Muscle of leg (tissue), 3 donors: ENCODE measurements at regions not wholly inside any gene's neighbourhood (a gene's known extent, or its start where the extent isn't known, plus 50 kb on each side); places are given as distances from the start of the nearest gene placed in this dataset.

Experiments used
- DNase-seq: peaks from one replicate; pipeline ENCODE4 v3.0.0; 2013
- H3K27ac ChIP-seq: one replicate; pipeline ENCODE4 v1.5.1; 2013; ENCODE audit warnings: mild to moderate bottlenecking, low read length, control low read depth
- H3K27me3 ChIP-seq: one replicate; pipeline ENCODE4 v1.6.1; 2013; ENCODE audit warnings: low read length; ENCODE audit not compliant: control insufficient read depth, insufficient read depth
- H3K36me3 ChIP-seq: one replicate; pipeline ENCODE4 v1.6.1; 2013; ENCODE audit warnings: low read length; ENCODE audit not compliant: control insufficient read depth, insufficient read depth
- H3K4me1 ChIP-seq: one replicate; pipeline ENCODE4 v1.6.1; 2013; ENCODE audit warnings: low read length; ENCODE audit not compliant: control insufficient read depth, insufficient read depth
- H3K4me3 ChIP-seq: one replicate; pipeline ENCODE4 v1.5.1; 2013; ENCODE audit warnings: low read length, control low read depth
- H3K9me3 ChIP-seq: replicated peaks from 2 replicates; pipeline ENCODE4 v1.6.1; 2013; ENCODE audit warnings: low read depth, low read length; ENCODE audit not compliant: control insufficient read depth
- WGBS: methylation state at CpG from one replicate; pipeline ENCODE4 v1.1.5; 2013; ENCODE audit warnings: missing lambda C conversion rate; ENCODE audit not compliant: insufficient coverage; 5-methylcytosine and 5-hydroxymethylcytosine counted together

DNA sequence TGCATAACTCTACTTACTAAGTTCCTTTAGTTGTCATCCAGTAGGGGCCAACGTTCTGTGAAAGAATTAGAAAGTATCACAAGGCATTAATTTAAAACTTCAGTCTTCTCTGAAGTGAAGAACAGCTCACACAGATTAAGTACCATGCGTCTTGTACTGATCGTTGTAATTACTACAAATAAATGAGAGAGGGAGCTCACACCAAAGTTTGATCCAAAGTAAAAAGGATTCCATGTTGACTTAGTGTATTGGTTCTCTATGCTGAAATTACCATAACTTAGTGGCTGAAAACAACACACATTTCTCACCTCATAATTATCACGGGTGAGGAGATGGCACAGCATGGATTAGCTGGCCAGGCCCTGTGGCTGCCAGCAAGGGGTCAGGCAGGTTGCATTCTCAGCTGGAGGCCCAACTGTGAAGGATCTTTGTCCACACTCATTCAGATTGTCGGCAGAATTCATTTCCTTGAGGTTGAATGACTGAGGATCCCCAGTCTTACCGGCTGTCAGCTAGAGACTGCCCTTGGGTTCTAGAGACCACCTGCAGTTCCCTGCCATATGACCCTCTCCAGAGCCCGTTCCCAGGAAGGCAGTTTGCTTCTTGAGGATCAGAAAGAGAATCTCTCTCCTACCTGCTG lies 169.1 kb downstream of the YTHDC2 start:
- no peaks in the 10 kb centered on the region for H3K27me3 ChIP-seq

DNA sequence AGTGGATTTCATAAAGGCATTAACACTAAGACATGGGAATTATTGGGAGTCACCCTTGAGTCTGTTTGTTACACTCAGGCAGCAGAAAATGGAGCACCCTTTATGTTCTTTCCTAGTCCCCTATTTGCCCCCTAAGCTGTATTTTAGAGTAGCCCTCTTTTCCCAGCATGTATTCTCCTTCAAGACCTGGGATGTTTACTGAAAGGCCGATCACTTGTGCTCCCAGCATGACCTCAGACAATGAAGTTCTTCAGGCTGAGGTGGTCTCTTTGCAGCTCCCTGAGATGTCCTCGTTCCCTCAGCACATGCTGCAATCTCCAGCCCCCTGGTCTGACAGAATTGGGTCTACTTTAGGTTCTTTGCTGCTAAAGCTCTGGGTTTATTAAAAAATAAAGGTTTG lies 169.7 kb downstream of the YTHDC2 start:
- no peak for DNase-seq
- H3K9me3 ChIP-seq = no peaks in the 10 kb centered on the region
- no peak overlapping the region for H3K27ac ChIP-seq
- H3K4me1 ChIP-seq = no peaks in the 10 kb centered on the region
- 90% methylated on average over 1 of the region's 2 CpGs for WGBS
- H3K4me3 ChIP-seq = no peak overlapping the region
- no peaks in the 10 kb centered on the region for H3K36me3 ChIP-seq
- no peaks in the 10 kb centered on the region for H3K27me3 ChIP-seq

More for the DNA sequence above, 169.1 kb downstream of the YTHDC2 start:
- H3K9me3 ChIP-seq = no peaks in the 10 kb centered on the region
- no peaks in the 10 kb centered on the region for H3K36me3 ChIP-seq
- H3K4me1 ChIP-seq = no peaks in the 10 kb centered on the region
- DNase-seq = peak; percentile 17
- H3K4me3 ChIP-seq = no peak overlapping the region
- no peak overlapping the region for H3K27ac ChIP-seq
- whole genome bisulfite sequencing = 50% methylated on average over 3 of the region's 7 CpGs

DNA sequence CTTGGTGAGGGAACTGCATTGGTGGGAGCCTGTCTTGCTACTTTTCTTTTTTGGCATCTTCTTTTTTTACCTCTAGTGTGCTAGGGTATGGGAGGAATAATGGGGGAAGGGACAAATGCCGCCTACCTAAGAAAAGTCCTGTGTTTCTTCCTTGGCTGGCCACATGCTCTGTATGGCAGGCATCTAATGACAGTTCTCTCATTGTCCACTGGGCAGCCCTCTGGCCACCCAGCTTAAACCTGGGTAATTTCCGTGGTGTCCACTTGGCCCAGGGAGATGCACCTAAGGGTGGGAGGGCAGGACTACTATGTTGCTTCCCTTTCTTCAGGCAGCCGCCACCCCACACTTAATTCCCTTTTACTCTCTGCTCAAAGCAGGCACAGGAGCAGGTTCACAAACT lies 173.1 kb downstream of the YTHDC2 start:
- no peak for DNase-seq
- Histone ChIP-seq H3K36me3 (no peaks in the 10 kb centered on the region), H3K27ac (no peak overlapping the region), H3K27me3 (no peaks in the 10 kb centered on the region), H3K4me3 (no peak overlapping the region), H3K9me3 (no peaks in the 10 kb centered on the region), H3K4me1 (no peaks in the 10 kb centered on the region)
- no CpG with 5 or more reads among the region's 3 CpGs for WGBS

DNA sequence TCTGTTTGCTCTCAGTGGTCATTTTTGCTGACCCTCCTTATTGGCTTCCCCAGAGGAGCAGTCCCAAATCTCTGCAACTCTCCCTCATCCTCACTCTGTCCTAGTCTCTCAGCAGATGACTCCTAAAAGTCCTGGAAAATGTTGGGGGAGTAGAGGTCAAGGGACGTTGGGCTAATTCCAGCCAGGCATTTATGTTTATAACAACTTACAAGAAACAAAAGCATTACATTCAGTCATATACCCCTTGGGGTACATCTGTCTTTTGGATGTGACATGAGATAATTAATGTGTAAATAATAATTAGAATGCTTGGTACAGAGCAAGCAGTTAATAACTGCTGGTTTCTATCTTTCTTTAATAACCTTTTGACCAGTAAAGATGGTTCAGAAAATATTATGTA lies 176.2 kb downstream of the YTHDC2 start:
- no peaks in the 10 kb centered on the region for H3K9me3 ChIP-seq
- peaks cover 11% of the 10 kb centered on the region for H3K4me1 ChIP-seq
- DNase-seq = no peak
- no CpG with 5 or more reads among the region's 1 CpG for WGBS
- H3K27me3 ChIP-seq = peaks cover 8% of the 10 kb centered on the region
- no peak overlapping the region for H3K4me3 ChIP-seq
- no peak overlapping the region for H3K27ac ChIP-seq
- no peaks in the 10 kb centered on the region for H3K36me3 ChIP-seq

DNA sequence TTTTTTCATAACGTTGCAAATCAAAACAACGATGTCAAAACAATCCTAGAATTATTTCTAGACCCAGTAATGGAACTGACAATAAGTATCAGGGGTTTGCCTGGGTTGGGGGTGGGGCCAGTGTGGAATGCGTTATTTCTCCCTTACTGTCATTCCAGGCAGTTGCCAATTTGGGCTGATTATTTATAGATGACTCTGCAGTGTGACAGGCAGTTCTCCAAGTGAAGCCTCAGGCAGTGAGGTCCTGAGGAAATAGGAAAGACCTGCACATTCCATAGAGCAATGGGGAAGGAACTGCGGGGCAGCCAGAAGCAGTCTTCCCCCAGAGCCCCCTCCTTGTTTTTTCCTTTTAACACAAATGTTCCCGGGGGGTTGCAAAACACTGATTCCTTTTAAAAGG lies 179.0 kb downstream of the YTHDC2 start:
- H3K9me3 ChIP-seq = no peaks in the 10 kb centered on the region
- no peak overlapping the region for H3K27ac ChIP-seq
- H3K36me3 ChIP-seq = no peaks in the 10 kb centered on the region
- no peak overlapping the region for H3K4me3 ChIP-seq
- no peak for DNase-seq
- H3K27me3 ChIP-seq = peaks cover 8% of the 10 kb centered on the region
- no CpG with 5 or more reads among the region's 5 CpGs for WGBS
- H3K4me1 ChIP-seq = peaks cover 11% of the 10 kb centered on the region

DNA sequence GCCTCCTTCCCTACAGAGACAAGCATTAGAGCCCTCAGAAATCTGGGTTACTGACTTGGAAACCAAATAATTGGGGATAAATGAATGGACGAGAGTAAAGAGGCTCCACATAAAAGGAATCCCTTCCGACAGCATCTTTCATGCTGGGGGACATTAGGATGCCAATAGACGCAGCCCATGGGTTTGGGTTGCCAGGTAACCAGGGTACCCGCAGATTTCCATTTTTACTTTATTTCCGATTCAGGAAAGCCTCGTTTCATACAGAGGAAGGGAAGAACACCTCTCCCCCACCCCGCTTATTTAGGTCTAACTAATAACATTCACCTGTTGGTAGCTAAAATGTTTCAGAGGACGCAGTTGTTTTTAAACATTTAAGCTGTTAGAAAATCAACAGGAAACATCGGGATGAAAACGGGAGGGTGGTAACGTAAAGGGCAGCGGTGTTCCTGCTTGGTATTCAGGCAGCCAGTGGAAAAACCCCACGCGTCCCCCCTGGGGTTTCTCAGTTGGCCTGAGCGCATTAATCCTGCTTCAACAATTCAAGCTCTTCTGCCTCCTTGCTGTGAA lies 179.5 kb downstream of the YTHDC2 start:
- H3K4me3 ChIP-seq = no peak overlapping the region
- peak; percentile 21 for DNase-seq
- WGBS = 2% methylated on average over 8 of the region's 15 CpGs

DNA sequence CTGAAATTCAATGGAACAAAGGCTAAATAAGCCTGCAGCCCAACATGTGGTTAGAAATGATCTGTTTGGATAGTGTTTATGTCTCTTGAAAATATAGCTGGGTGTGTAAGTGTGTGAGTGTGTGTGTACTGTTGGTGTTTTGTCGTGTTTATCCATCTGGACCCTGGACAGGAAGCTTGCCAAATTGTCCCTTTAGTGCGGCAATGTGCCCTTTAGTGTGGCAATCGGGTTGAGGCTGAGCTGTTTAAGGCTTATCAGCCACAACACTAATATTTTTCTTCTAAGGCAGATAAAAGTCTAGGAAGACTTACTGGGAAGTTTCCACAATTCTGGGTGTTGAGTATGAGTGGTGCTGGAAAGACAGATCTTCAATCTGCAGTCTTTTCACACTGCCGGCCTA lies 180.2 kb downstream of the YTHDC2 start:
- H3K9me3 ChIP-seq = no peaks in the 10 kb centered on the region
- no peak overlapping the region for H3K27ac ChIP-seq
- peaks cover 11% of the 10 kb centered on the region for H3K4me1 ChIP-seq
- H3K4me3 ChIP-seq = no peak overlapping the region
- H3K36me3 ChIP-seq = no peaks in the 10 kb centered on the region
- WGBS = 80% methylated on average over 1 of the region's 4 CpGs
- DNase-seq = no peak
- peaks cover 8% of the 10 kb centered on the region for H3K27me3 ChIP-seq

More for the DNA sequence above, 179.5 kb downstream of the YTHDC2 start:
- Histone ChIP-seq H3K4me1 (peaks cover 11% of the 10 kb centered on the region), H3K27me3 (peaks cover 8% of the 10 kb centered on the region), H3K27ac (no peak overlapping the region), H3K36me3 (no peaks in the 10 kb centered on the region), H3K9me3 (no peaks in the 10 kb centered on the region)

DNA sequence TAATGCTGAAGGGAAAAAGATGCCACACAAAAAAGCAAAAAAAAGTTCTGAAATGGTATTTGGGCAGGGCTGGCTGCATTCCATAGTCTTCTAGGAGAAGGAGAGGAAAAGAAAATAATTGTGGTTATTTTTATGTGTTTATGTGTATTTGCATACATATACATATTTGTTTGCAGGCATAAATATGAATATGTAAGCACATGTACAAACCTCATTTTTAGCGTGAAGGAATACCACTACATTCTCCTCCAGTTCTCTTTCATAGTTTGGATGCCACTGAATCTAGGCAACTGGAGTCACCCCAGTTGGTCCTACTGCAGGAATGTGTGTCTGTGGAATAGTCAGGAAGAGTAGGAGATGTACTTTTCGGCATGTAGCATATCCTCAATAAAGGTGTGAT lies 181.1 kb downstream of the YTHDC2 start:
- Histone ChIP-seq H3K9me3 (no peaks in the 10 kb centered on the region), H3K27ac (no peak overlapping the region), H3K4me1 (peaks cover 11% of the 10 kb centered on the region), H3K4me3 (no peak overlapping the region), H3K27me3 (peaks cover 8% of the 10 kb centered on the region), H3K36me3 (no peaks in the 10 kb centered on the region)
- WGBS = 90% methylated on average over 1 of the region's 2 CpGs
- DNase-seq = no peak

DNA sequence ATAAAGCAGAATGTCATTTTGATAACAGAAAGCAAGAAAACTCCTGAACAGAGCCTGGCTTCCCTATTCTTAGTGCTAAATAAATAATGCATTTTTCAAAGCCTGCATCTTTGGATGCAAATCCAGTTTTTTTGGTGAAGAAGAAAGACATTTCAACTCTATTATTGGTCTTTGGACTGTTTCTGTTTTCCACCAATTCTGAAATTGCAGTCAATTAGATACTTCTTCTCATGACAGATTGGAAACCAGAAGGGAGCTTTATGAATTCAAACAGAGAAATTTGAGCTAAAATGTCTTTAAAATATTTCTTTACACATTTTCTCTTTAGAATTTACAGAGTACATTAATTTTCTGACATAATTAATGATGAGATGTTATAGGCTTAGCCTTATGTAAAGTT lies 189.8 kb downstream of the YTHDC2 start:
- H3K9me3 ChIP-seq = peaks cover 10% of the 10 kb centered on the region
- no peak for DNase-seq
- no peak overlapping the region for H3K27ac ChIP-seq

DNA sequence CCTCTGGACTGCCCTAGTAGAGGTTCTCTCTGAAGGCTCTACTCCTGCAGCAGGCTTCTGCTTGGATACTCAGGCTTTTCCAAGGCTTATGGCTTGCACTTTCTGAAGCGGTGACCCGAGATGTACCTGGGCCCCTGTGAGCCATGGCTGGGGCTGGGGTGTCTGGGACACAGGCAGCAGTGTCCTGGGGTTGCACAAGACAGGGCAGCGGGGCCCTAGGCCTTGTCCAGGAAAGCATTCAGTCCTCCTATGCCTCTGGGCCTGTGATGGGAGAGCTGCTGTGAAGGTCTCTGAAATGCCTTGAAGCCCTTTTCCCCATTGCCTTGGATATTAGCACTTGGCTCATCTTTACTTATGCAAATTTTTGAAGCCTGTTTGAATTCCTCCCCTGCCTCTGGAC lies 192.2 kb downstream of the YTHDC2 start:
- peaks cover 10% of the 10 kb centered on the region for H3K9me3 ChIP-seq
- no peak for DNase-seq
- H3K27me3 ChIP-seq = no peaks in the 10 kb centered on the region
- no peaks in the 10 kb centered on the region for H3K36me3 ChIP-seq
- no peak overlapping the region for H3K27ac ChIP-seq
- WGBS = 92% methylated on average over 3 of the region's 3 CpGs
- H3K4me3 ChIP-seq = no peak overlapping the region
- H3K4me1 ChIP-seq = no peaks in the 10 kb centered on the region

More for the DNA sequence above, 189.8 kb downstream of the YTHDC2 start:
- Histone ChIP-seq H3K27me3 (no peaks in the 10 kb centered on the region), H3K4me1 (no peaks in the 10 kb centered on the region), H3K4me3 (no peak overlapping the region), H3K36me3 (no peaks in the 10 kb centered on the region)

DNA sequence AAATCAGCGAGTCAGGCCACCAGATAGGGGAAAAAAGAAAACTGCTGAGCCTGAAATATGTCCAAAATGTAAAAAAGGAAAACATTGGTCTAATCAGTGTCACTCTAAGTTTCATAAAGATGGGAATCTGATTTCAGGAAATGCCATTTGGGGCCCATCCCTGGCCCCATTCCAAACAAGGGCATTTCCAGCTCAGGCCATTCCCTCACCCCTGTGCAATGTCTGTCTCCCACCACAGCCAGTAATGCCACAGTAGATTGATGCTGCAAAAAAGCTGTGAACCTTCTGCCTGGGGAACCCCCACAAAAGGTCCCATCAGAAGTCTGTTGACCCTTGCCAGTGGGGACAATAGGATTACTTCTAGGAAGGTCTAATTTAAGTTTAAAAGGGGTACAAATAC lies 199.6 kb downstream of the YTHDC2 start:
- Histone ChIP-seq H3K36me3 (no peaks in the 10 kb centered on the region), H3K27me3 (no peaks in the 10 kb centered on the region), H3K9me3 (no peaks in the 10 kb centered on the region), H3K4me3 (no peak overlapping the region), H3K27ac (no peak overlapping the region), H3K4me1 (no peaks in the 10 kb centered on the region)
- DNase-seq = no peak
- no CpG with 5 or more reads among the region's 1 CpG for WGBS
